GM19463 (cell line): ENCODE measurements at regions not wholly inside any gene's neighbourhood (a gene's known extent, or its start where the extent isn't known, plus 50 kb on each side); places are given as distances from the start of the nearest gene placed in this dataset.

Experiments
- ATAC-seq: cut with Tn5 transposase; IDR thresholded peaks from one replicate; pipeline ENCODE4 v1.9.1; 2021; ENCODE audit warnings: mild to moderate bottlenecking, moderate library complexity; ENCODE audit not compliant: unreplicated experiment

DNA sequence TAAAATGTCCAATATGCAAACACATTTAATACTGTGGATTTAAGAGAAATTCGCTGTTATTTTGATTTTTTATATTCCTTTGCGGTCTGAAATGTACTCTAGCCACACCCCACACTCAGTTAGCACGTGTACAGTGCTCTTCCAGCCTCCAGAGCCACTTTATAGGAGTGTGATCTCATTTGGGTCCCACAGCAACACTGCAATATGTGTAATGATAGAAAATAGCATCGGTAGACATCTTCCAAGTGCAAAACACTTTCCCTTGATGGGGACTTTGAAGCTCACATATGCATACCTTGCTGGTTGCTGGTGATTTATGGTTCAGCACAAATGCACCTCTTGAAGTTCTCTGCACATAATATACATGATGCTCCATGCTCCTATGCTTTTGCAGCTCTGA is 148.3 kb downstream of the GAS1 start:
- no peak for ATAC-seq

DNA sequence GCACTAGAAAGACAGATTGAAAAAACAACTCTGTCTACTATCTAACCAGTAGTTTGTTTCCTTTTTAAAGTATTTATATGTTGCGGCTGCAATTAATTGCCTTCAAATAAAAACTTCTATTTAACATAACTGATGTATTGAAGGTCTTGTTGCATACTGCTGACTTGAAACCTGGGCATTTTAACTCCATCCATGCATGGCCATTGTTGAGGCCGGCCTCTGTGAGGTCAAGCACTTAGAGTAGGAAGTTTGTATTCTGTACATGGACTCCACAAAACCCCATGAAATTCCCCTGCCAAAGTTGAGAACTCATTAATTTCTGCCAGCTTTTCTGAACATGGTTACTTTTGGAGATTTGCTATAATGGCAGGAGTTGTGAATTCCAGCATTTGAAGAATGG is 150.6 kb downstream of the GAS1 start:
- ATAC-seq, result no peak

DNA sequence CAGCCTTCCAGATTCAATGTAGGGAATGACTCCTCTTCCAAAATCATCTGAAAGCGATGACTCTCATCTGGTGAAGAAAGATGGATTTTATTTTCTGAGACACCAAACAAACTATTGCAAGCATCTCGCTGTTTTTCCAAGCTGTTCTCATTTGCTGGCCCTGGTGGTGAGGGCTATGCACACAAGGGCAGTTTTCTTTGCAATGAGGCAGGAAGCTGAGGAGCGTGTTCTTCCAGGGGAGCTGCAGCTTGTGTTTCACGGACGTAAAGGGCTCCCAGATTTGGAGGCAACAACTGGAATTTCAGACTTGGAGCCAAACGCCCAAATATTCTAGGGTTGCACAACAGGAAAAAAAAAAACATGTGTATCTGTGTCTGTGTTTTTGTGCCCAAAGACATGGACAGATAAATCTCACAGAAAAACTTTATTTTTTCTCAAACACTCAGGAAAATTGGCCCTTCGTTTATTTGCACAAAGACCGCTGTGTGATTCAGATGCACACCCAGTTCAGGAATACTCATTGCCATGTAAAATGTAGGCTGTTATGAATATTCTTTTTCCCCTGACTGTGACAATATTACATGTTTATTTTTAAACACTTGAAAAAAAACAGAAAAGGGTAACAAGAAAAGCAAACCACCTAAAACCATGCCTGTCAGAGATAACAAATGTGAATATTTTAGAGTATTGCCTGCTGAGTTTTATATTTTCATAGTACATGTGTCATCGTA is 151.3 kb downstream of the GAS1 start:
- ATAC-seq, result no peak

DNA sequence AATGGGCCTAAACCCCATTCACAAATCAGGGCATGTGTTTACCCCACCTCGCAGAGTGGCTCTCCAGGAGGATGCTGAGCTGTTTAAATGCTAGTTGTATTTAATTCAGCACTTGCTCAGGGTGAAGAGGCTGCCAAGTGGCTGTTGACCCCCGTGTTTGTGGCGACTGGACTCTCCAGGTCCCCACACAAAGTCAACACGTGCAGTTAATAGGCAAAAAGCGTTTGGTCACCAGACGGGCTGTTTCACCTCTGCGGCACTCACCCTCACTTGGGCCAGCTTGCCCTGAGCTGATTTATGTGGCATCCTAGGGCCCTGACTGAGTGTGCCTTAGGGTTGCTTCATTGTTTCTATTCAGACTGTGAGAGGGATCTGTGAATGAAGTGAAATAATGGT is 152.3 kb downstream of the GAS1 start:
- no peak for ATAC-seq

DNA sequence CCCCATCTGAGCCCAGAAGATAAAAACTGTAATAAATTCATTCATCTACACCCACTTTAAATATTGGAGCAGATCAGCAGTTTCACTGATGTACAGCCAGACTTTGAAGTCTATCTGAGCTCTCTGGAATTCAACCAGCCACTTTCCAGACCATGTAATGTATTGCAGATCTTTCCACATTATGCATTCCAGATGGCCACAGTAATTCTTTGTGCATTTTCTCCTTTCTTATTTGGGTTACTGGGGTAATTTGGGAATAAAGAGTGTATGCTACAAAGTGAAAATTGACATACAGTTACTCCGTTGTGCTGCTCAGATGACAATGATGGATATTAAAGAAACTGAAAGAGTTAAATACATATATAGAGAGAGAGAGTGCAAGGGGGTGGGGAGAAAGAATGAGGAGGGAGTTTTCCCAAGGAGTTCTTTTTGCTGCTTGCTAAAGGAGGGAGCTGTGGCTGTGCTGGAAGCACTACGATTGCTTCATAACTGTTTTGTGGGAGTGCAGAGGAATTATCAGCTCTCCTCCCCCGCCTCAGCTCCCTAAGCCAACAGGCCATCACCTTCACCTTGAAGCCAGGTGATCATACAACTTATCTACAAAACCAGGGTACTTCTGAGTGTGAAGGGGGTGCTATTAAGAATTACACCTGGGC is 152.8 kb downstream of the GAS1 start:
- no peak for ATAC-seq

DNA sequence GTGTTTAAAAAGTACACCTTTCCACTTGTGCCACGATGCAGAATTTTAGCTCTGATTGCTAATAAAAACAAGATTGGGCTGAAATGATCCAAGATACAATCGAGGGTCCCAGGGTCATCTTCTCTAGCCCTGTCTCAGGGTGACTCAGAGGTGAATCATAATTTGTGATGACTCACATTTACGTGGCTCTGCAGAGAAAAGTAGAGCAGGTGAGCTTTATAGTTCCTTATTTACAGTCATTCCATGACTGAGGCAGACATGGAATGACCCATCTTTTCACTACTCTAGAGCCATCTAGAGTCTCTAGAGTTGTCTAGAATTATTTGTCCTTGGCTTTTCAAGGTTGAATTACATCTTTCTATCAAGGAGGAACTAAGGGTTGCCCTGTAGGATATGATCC is 155.2 kb downstream of the GAS1 start:
- no peak for ATAC-seq

DNA sequence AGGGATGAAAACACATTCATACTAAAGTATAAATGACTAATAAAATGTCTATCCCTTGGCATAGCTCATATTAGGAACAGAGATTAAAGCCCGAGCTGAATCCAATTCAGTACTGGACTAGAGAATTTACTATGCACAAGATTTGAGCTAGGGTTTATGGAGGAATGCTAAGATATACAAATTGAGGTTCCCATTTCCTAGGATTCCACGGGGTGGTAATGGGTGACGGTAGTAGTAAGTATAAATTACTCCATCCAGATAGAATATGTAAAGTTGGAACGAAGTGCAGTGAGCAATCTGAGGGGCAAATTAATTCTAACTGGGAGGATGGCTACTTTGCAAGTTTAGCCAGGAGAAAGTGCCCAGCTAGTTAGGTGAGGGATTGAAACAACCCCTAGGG is 156.5 kb downstream of the GAS1 start:
- ATAC-seq, result no peak

DNA sequence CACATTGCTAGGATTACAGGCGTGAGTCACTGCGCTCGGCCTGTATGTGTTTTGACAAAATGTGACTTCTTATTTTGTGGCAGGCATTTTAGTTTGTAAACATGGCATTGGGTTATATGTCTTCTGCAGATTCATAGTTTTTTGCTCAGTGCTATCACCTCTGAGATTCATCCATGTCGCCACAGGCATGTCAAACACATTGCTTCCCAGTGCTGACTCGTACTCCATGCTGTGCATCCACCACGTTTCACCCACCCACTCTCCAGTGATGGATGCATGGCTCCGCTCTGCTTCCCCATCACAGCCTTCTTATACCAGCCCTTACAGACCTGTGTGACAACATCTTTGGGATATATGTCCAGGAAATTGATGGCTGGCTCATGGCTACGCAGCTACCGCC is 158.8 kb downstream of the GAS1 start:
- no peak for ATAC-seq

DNA sequence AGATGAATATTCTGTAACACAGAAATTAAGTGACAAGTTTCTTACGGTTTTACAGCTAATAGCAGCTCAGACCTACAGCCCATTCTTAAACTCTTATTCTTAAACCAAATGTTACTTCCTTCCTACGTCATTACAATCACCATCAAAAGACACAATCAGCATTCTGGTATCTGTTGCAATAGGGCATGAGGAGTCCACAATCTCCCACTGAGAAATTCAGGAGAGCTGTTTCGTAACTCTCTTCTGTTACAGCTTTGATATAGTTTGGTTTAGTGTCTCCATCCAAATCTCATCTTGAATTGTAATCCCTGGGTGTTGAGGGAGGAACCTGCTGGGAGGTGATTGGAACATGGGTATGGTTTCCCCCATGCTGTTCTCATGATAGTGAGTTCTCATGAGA is 163.4 kb downstream of the GAS1 start:
- no peak for ATAC-seq

DNA sequence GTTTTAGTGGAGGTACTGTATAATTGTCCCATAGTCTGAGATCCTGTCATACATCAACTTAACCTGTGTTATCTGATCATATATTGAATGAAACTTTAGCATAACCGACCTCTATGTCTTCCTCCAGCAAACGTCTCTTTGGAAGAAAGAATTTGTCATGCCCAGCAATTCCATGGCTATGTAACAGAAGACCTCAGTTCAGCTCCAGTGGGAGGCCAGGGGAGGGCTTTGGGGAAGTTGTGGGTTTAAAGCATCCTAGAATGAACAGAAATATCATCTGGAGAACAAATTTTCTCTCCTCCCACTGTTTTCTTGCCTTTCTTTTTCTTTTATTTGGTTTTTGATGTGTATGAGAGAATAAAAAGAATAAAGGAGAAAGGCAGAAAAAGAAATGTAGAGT is 164.5 kb downstream of the GAS1 start:
- ATAC-seq, result no peak

DNA sequence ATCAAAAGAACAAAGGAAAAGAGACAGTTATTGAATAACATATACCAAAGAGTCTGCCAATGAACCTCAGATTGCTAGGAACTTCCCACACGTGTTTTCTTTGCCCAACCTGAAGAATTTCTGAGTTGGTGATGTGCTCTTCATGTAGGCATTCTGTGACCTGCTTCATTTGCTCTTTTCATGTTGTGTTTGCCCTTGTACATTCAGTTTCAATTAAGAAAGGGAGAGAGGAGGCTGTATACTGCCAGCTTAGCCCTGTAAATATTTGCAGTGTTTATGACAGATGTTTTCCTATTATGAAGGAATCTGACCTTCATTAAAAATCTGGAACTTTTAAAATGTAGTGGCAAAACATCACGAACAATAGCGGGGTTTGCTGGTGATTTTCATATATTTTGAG is 168.5 kb downstream of the GAS1 start:
- ATAC-seq, result no peak

DNA sequence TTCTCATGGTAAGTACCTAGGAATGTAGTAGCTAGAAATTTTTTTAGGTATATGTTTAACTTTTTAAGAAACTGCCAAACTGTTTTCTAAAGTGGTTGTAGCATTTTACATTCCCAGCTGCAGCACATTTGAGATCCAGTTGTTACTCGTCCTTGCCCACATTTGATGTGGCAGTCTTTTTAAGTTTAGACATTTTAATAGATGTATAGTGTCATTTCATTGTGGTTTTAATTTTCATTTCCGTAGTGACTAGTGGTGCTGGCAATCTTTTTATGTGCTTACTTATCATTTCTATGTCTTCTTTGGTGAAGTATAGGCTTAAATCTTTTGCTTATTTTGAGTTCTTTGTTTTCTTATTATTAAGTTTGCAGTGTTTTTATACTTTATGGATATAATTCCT is 171.6 kb downstream of the GAS1 start:
- no peak for ATAC-seq

DNA sequence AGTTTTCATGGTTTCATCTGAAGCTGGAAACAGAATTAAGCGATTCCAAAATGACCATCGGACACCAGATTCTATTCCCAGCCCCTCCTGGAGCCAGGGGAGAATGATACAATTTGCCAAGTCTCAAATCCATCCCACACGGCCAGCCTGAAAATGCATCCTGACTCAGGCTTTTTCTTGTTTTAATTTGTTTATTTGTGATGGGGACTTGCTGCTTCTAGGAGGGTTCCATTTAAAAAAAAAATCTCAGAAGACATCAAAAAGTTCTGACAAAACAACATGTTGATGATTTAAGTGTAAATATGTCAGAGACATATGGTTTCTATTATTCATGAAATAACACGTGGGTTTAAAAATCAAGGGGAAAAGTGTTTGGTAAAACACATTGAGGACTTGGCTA is 173.2 kb downstream of the GAS1 start:
- no peak for ATAC-seq

DNA sequence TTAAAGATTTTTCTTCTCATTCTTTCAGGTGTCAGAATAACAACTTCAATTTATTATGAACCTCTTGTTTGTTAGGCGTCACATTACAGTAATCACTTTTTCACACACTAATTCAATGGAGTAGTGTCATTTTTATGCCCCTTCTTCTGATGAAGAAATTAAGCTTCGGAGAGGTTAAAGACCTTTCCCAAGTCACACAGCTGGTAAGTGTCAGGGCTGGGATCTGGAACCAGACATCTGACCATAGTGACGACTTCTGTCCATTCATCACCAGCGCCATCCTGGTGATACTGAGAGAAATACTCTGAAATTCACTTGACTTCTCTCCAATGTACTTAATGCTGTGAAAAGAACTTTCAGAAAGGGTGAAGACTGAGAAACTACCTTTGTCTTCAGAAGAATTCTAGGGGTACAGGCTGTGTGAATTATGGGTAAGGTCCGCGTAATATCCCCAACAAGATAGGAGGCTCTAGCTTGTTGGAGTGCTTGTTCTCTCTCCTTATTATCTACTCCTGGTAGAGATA is 173.8 kb downstream of the GAS1 start:
- ATAC-seq, result no peak

DNA sequence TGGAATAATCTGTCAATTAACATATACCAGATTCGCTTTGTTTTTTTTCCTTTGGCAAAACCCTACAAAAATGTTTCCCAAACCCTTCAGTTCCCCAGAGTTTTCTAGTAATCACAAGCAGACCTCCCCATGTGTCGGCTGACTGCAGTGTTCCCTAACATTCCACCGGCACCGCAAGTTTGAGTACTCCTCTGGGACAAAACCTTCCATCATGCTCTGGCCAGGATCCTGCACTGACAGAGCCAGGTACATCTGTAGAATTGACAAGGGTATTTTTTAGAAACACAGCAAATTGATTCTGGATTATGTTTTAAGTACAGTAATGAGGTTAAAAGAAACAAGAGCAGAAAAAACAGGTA is 174.7 kb downstream of the GAS1 start:
- ATAC-seq, result no peak

DNA sequence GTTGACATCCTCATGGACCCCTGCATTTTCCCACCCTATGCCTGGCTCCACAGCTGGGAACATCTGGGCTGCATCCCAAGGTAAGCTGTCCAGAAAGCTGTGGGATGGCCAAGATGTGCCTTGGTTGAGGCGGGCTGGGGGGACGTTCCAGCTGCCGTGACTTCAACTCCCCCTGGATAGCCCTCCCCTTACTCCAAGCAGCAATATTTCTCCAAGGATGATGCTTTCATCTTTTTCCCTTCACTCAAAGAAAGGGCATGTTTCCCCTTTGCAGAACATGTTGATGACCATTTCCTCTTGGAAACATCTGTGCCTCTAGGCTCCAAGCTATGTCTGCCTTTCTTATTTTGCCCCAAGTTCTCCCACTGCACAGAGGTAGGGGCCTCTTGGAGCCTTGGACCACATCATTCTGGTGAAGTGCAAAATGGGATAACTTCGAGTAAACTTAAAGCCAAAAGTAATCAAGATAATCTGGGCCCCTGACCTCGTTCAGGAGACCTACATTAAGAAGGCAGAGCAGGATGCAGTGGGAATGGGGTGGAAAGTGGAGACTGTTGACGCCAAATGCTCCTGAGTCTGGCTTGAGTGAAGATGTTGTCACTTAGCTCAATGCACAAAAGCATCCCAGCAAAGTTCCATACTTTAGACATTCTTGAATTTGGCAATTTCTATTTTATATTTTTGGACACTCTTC is 175.2 kb downstream of the GAS1 start:
- ATAC-seq, result no peak

DNA sequence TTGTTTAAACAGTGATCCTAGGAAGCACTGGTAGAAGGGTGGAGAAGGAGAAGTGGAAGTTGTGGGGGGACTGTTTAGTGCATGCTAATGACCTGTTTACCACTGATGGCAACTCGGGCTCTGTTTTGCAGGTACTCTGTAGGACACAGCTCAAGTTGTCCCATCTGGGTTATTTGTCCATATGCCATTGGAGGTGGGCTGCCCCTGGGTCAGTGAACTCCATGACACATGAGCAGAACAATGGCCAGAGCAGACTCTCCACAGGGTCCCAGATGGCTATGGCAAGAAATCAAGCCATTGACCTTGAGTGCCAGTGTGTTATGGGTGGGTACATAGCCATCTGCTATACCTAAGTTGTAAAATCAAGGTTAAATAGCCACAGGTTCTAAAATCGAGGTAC is 175.9 kb downstream of the GAS1 start:
- no peak for ATAC-seq

DNA sequence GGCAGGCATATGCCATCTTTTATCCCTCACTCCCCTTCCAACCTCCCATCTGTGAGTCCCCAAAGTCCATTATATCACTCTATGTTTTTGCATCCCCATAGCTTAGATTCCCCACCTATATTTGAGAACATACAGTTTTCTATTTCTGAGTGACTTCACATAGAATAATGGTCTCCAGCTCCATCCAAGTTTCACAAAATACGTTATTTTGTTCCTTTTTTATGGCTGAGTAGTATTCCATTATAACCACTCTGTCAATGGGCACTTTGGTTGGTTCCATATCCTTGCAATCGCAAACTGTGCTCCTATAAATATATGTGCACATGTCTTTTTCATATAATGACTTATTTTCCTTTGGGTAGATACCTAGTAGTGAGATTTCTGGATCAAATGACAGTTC is 178.6 kb downstream of the GAS1 start:
- no peak for ATAC-seq

DNA sequence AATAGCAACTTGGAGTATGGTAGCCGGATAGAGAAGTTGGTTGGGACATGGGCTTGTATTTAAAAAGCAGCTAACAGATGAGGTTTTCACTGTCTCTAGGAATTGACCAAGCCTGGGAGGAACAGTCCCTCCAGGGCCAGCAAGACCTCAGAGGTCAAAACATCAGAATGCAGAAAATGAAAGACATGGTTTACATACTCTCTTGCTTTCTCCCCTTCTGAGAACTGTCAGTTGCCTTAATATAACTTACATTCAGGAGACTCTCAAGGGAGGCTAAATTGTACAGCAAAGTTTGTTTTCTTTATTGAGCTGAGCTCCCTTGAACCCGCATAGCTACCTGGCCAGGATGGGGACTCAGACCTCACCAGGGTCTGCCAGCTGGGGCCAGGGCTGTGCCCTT is 179.3 kb downstream of the GAS1 start:
- ATAC-seq, result no peak

DNA sequence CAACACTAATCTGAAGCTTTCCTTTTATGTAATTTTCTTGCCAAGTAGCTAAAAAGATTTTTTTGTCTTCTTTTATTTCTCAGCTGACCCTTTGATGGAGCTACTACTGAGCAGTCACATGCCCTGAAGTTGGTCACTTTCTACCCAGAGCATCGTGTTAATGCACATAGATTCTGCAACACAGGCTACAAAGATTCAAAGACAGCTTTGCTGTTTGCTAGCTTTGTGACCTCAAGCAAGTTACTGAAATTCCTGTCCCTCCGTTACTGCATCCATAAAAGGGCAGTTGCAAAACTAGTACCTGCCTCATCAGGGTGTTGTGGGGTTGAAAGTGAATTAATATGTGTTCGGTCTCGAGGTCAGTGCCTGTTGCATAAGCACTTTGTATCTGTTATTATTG is 179.9 kb downstream of the GAS1 start:
- ATAC-seq, result no peak

DNA sequence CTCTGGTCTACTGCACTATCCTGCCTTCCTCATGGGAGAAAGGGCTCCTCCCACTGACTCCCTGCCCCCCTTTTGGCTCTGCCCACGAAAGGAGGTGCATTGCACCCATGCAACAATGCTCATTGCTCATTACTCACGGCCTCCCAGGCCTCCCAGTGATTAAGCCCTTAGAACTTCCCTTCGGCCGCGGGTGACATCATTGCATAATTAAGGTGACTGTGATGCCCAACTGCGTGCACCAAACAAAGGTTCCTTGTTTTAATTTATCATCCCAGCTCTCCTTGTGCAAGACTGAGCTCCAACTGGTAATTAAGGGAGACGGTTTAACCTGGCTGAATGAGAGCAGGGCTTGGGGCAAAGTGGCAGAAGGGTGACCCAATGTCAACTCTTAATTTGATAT is 180.4 kb downstream of the GAS1 start:
- ATAC-seq, result no peak

DNA sequence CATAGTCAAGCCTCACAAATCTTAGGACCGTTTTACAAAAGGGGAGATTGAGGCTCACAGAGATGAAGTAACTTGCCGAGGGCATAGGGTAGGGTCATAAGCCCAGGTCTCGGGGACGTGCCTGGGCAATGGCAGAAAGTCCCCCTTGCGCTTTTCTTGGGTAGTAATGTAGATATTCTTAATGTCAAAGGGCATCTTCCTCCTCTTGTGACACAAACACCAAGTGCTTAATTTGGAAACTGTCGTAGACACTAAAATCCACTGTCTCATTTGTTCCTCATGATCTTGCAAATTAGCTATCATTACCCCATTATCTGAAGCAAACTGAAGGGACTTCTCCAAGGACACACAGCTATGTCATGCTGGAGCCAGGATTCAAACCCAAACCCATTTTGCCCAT is 180.8 kb downstream of the GAS1 start:
- no peak for ATAC-seq
